PC-9 (cell line): ENCODE measurements at regions not wholly inside any gene's neighbourhood (a gene's known extent, or its start where the extent isn't known, plus 50 kb on each side); places are given as distances from the start of the nearest gene placed in this dataset.

Experiments used
- BruUV-seq: library from RNA; stranded (reverse); fragments of 400-500 nt; replicated peaks from 2 replicates; lab custom pipeline; 2021; lab: Mats Ljungman, UMichigan
- CTCF ChIA-PET: fragments of 300-600 bp; sonication (Branson Sonifier 250); formaldehyde crosslinking; loops from one replicate; lab custom pipeline; 2022; ENCODE audit warnings: antibody characterized with exemption; lab: Charles Lee
- POLR2A ChIA-PET: fragments of 300-600 bp; sonication (Branson Sonifier 250); formaldehyde crosslinking; loops from one replicate; lab custom pipeline; 2022; ENCODE audit warnings: antibody characterized with exemption; ENCODE audit not compliant: unreplicated experiment; lab: Charles Lee
- DNase-seq, 2 experiments: peaks; one replicate each; pipeline versions ENCODE4 v3.0.0 to v3.0.0-alpha.2; 2015 to 2022; ENCODE audit warnings: mixed read lengths in 1 of 2
- H2AFZ ChIP-seq: fragments of 200-600 bp; sonication (generic); 2 replicates; pipeline ENCODE4 v1.8.1; 2017; ENCODE audit warnings: antibody characterized with exemption
- H3F3A ChIP-seq: fragments of 200-600 bp; sonication (generic); 2 replicates; pipeline ENCODE4 v1.8.1; 2017; ENCODE audit warnings: antibody characterized with exemption, mild to moderate bottlenecking, low read depth; ENCODE audit not compliant: insufficient read depth
- H3K27ac ChIP-seq: fragments of 200-600 bp; sonication (generic); 2 replicates; pipeline ENCODE4 v1.6.1; 2016; ENCODE audit warnings: mixed run types
- H3K27me3 ChIP-seq: fragments of 200-600 bp; sonication (generic); 2 replicates; pipeline ENCODE4 v1.6.1; 2016; ENCODE audit warnings: low read depth, mixed run types; ENCODE audit not compliant: insufficient read depth
- H3K36me3 ChIP-seq: fragments of 200-600 bp; sonication (generic); 2 replicates; pipeline ENCODE4 v1.6.1; 2016; ENCODE audit warnings: low read depth, mixed run types
- H3K4me1 ChIP-seq: fragments of 200-600 bp; sonication (generic); replicated peaks from 2 replicates; pipeline ENCODE4 v1.6.1; 2016; ENCODE audit warnings: mixed run types; ENCODE audit not compliant: insufficient read depth
- H3K4me2 ChIP-seq: fragments of 200-600 bp; sonication (generic); 2 replicates; pipeline ENCODE4 v1.6.1; 2017; ENCODE audit warnings: mixed run types
- H3K4me3 ChIP-seq: fragments of 200-600 bp; sonication (generic); 2 replicates; pipeline ENCODE4 v1.6.1; 2016; ENCODE audit warnings: mixed run types
- H3K79me2 ChIP-seq: fragments of 200-600 bp; sonication (generic); 2 replicates; pipeline ENCODE4 v1.6.1; 2017; ENCODE audit warnings: low read depth, mixed run types
- H3K9me2 ChIP-seq: fragments of 200-600 bp; sonication (generic); 2 replicates; pipeline ENCODE4 v1.8.1; 2017; ENCODE audit warnings: mild to moderate bottlenecking; ENCODE audit not compliant: insufficient read depth
- H3K9me3 ChIP-seq: fragments of 200-600 bp; sonication (generic); 2 replicates; pipeline ENCODE4 v1.8.1; 2016; ENCODE audit warnings: low read depth; ENCODE audit not compliant: insufficient read depth
- H4K20me1 ChIP-seq: fragments of 200-600 bp; sonication (generic); 2 replicates; pipeline ENCODE4 v1.8.1; 2017; ENCODE audit not compliant: insufficient read depth
- CTCF ChIP-seq: fragments of 200-600 bp; sonication (generic); conservative IDR thresholded peaks from 2 replicates; pipeline ENCODE4 v1.6.1; 2017; ENCODE audit warnings: mixed run types, antibody characterized with exemption, mild to moderate bottlenecking, moderate library complexity
- EZH2 ChIP-seq: fragments of 200-600 bp; sonication (generic); IDR thresholded peaks from 2 replicates; pipeline ENCODE4 v1.8.0; 2017; ENCODE audit warnings: antibody characterized with exemption, low read depth
- intact Hi-C: fragments of 100-400 bp; cut with micrococcal nuclease; formaldehyde crosslinking; loops from one replicate; pipeline ENCODE4 v1.10.0; 2022; ENCODE audit not compliant: unreplicated experiment

DNA sequence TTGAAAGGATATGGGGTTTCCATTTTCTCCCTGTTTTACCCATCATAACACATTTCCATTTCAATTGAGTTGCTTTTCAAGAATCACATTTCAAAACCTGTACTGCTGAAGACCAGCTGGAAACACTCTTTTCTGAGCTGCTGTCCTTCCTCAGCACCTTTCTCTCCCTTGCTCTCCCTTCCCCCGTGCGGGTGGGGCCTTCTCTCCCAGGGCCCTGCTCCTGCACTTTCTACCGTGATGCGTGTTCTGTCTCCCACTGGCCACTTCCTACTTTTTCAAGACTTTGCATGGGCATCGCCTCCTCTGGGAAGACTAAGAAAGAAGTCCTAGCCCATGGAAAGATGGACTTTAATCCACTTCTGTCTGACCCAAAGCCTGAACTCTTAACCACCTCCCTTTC lies 390.4 kb downstream of the PTPRU start:
- H3K4me1 ChIP-seq: no peaks in the 10 kb centered on the region
- CTCF ChIA-PET: no interaction called here
- TF ChIP-seq CTCF (no peak), EZH2 (no peak)
- no peaks in the 10 kb centered on the region for H3F3A ChIP-seq
- no peak overlapping the region for H3K4me2 ChIP-seq
- no peak for DNase-seq
- H3K9me2 ChIP-seq: no peaks in the 10 kb centered on the region
- no peak overlapping the region for H3K4me3 ChIP-seq
- no peaks in the 10 kb centered on the region for H3K9me3 ChIP-seq
- no peaks in the 10 kb centered on the region for H3K79me2 ChIP-seq
- intact Hi-C loops: no loop called here
- H4K20me1 ChIP-seq: no peaks in the 10 kb centered on the region
- no peaks in the 10 kb centered on the region for H3K27me3 ChIP-seq
- POLR2A ChIA-PET: no interaction called here
- no TSS peak for BruUV-seq
- H3K36me3 ChIP-seq: no peaks in the 10 kb centered on the region
- no peak overlapping the region for H2AFZ ChIP-seq
- H3K27ac ChIP-seq: no peak overlapping the region

GRCh38 chr1:29626066-29626465 lies 389.7 kb downstream of the PTPRU start:
- no peaks in the 10 kb centered on the region for H3K9me3 ChIP-seq
- no peak overlapping the region for H3K4me2 ChIP-seq
- TF ChIP-seq CTCF (no peak), EZH2 (no peak)
- no TSS peak for BruUV-seq
- no peak for DNase-seq
- no peaks in the 10 kb centered on the region for H3K79me2 ChIP-seq
- no peak overlapping the region for H3K4me3 ChIP-seq
- intact Hi-C loops: no loop called here
- no peaks in the 10 kb centered on the region for H3K9me2 ChIP-seq
- CTCF ChIA-PET: no interaction called here
- POLR2A ChIA-PET: no interaction called here
- no peaks in the 10 kb centered on the region for H4K20me1 ChIP-seq
- no peaks in the 10 kb centered on the region for H3F3A ChIP-seq
- no peak overlapping the region for H3K27ac ChIP-seq
- H3K36me3 ChIP-seq: no peaks in the 10 kb centered on the region
- H3K27me3 ChIP-seq: no peaks in the 10 kb centered on the region
- no peaks in the 10 kb centered on the region for H3K4me1 ChIP-seq
- H2AFZ ChIP-seq: no peak overlapping the region

GRCh38 chr1:29625084-29625420 lies 388.7 kb downstream of the PTPRU start:
- DNase-seq: no peak
- Histone ChIP-seq H3K27me3 (no peaks in the 10 kb centered on the region), H3K79me2 (no peaks in the 10 kb centered on the region), H3K4me1 (no peaks in the 10 kb centered on the region), H3K27ac (no peak overlapping the region), H4K20me1 (no peaks in the 10 kb centered on the region), H3K4me2 (no peak overlapping the region), H2AFZ (no peak overlapping the region), H3F3A (no peaks in the 10 kb centered on the region), H3K4me3 (no peak overlapping the region), H3K36me3 (no peaks in the 10 kb centered on the region), H3K9me2 (no peaks in the 10 kb centered on the region), H3K9me3 (no peaks in the 10 kb centered on the region)
- CTCF ChIA-PET: no interaction called here
- POLR2A ChIA-PET: no interaction called here
- intact Hi-C loops: no loop called here
- TF ChIP-seq EZH2 (no peak), CTCF (no peak)
- BruUV-seq: no TSS peak
